ENCODE measurements at regions not wholly inside any gene's neighbourhood (a gene's known extent, or its start where the extent isn't known, plus 50 kb on each side); places are given as distances from the start of the nearest gene placed in this dataset.
"Not testable (repeated sequence)": the region's sequence is repeated elsewhere in the genome, so short reads cannot be mapped to it uniquely, and the experiment has no call there.

DNA sequence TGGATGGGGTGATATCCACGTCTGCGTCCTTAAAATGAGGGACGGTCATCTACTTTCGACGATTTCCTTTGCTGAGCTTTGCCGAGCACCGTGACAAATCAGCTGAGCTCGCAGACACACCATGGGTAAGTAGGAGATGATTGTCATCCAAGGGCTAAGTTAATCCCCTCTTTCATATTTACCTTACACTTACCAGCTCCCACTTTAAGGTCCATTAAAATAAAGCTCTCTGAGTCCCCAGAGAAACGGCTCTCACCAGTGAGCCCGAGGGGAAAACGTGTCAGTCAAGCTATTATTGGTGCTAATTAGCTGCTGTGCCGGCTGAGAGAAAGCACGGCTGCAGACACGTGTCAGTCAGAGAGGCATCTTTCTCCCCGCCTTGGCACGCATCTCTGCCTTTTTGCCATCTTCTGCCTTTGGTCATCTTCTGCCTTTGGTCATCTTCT lies 72.2 kb downstream of the CRLF2 start:
- DNase-seq = no peak

DNA sequence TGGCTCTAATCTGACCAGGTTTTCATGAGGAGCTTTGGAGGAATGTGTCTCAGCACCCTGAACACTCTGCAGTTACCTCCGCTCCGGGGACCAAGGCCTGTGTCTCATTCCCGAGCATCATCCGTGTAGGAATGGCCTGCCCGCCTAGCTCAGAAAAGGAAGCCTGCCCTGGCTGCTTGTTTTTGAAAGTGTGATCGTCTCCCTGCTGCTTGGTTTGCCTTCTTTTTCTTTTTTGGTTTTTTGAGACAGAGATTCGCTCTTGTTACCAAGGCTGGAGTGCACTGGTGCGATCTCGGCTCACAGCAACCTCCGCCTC lies 73.3 kb downstream of the CRLF2 start:
- no peak for DNase-seq

GRCh38 chrX:1138476-1139184 lies 73.8 kb downstream of the CRLF2 start:
- DNase-seq = no peak

DNA sequence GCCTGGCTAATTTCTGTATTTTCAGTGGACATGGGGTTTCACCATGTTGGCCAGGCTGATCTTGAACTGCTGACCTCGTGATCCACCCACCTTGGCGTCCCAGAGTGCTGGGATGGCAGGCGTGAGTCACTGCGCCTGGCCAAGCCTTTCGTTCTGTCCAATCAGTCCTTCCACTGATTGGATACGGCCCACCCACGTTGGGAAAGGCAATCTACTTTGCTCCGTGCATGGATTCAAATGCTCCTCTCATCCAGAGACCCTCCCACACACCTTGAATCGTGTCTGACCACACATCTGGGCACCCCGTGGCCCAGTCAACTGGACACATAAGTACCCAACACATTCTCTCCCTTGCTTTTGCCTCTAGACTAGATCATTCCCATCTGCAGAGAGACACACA lies 74.9 kb downstream of the CRLF2 start:
- no peak for DNase-seq

DNA sequence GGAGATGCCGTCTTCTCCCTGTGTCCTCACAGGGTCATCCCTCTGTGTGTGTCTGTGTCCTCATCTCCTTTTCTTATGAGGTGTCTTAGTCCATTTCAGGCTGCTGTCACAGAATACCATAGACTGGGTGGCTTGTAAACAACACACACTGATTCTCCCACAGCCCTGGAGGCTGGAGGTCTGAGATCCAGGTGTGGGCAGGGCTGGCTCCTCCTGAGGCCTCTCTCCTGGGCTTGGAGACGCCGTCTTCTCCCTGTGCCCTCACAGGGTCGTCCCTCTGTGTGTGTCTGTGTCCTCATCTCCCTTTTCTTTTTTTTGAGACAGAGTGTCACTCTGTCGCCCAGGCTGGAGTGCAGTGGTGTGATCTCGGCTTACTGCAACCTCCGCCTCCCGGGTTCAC lies 75.9 kb downstream of the CRLF2 start:
- DNase-seq = not testable (repeated sequence)

GRCh38 chrX:1134976-1135375 lies 77.5 kb downstream of the CRLF2 start:
- no peak for DNase-seq

GRCh38 chrX:1134156-1134555 lies 78.3 kb downstream of the CRLF2 start:
- DNase-seq = no peak

DNA sequence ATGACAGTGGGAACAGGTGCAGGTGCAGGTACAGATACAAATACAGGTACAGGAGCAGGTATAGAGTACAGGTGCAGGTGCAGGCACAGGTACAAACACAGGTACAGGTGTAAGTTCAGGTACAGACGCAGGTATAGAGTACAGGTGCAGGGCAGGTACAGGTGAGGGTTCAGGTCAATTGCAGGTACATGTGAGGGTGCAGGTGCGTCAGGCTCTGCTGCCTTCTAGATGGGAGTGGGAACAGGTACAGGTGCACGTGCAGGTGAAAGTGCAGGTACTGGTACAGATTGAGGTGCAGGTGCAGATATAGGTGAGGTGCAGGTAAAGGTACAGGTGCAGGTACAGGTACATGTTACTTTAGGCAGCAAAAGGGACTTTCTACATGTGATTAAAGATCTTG lies 85.7 kb downstream of the CRLF2 start:
- DNase-seq = no peak

DNA sequence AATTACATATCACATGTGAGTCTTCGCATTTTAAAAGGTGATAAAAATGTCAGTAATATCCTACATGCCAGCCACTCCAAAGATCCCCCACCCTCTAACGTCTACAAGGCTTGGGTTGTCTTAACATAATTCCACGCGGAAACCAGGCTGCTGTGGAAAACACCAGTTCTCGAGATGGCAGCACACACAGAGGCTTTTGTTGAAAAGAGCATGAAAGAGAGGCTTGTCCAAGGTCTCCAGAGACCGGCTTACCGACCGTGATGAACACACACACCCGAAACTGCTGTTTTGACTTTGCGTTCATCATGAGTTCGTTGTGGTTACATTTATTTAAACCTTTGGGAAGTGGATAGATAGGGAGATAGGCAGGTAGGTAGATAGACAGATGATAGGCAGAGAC lies 87.9 kb downstream of the CRLF2 start:
- no peak for DNase-seq

DNA sequence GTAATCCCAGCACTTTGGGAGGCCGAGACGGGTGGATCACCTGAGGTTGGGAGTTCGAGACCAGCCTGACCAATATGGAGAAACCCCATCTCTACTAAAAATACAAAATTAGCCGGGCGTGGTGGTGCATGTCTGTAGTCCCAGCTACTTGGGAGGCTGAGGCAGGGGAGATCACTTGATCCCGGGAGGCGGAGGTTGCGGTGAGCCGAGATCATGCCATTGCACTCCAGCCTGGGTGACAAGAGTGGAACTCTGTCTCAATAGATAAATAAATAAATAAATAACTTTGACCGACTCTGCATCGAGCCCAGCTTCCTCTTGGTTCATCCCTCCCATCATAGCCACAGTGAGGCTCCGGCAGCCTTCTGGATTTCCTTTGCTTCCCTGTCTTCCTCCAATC lies 89.6 kb downstream of the CRLF2 start:
- not testable (repeated sequence) for DNase-seq

DNA sequence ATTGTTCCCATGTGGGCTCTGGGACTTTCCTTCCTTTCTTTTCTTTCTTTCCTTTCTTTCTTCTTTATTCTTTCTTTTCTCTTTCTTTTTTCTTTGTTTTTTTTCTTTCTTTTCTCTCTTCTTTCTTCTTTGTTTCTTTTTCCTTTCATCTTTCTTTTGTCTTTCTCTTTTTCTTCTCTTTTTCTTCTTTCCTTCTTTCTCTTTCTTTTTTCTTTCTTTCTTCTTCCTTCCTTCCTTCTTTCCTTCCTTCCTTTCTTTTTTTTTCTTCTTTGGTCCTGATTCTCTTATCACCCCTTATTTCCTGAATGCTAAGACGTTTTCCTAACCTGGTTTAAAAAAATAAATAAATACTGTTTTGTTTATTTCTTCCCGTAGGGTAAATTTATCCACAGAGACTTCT lies 93.2 kb downstream of the CRLF2 start:
- no peak for DNase-seq

DNA sequence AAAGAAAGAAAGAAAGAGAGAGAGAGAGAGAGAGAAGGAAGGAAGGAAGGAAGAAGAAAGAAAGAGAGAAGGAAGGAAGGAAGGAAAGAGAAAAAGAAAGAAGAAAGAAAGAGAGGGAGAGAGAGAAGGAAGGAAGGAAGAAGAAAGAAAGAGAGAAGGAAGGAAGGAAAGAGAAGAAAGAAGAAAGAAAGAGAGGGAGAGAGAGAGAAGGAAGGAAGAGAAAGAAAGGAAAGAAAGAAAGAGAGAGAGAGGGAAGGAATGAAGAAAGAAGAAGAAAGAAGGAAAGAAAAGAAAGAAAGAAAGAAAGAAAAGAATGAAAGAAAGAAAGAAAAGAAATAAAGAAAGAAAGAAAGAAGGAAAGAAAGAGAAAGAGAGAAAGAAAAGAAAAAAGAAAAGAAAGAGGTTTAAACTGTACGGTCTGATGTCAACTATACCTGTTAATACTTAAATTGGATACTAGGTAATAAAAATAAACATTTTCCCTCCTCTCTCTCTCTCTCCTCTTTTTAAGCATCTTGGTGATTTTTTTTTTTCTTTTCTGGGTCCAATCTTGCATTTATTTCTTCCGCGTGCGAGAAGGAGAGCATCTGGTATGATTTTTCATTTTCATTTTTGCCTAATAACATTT lies 93.8 kb downstream of the CRLF2 start:
- DNase-seq = no peak

DNA sequence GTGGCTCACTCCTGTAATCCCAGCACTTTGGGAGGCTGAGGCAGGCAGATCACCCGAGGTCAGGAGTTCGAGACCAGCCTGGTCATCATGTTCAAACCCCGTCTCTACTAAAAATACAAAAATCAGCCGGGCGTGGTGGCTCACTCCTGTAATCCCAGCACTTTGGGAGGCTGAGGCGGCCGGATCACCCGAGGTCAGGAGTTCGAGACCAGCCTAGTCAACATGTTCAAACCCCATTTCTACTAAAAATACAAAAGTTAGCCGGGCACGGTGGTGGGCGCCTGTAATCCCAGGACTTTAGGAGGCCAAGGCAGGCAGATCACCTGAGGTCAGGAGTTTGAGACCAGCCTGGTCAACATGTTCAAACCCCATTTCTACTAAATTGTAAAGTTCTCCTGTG lies 97.0 kb downstream of the CRLF2 start:
- not testable (repeated sequence) for DNase-seq

GRCh38 chrX:1112321-1112720 lies 100.1 kb downstream of the CRLF2 start:
- DNase-seq = no peak

- no peak for DNase-seq
These were observed 100.7 kb downstream of the CRLF2 start for GRCh38 chrX:1111601-1112300.

DNA sequence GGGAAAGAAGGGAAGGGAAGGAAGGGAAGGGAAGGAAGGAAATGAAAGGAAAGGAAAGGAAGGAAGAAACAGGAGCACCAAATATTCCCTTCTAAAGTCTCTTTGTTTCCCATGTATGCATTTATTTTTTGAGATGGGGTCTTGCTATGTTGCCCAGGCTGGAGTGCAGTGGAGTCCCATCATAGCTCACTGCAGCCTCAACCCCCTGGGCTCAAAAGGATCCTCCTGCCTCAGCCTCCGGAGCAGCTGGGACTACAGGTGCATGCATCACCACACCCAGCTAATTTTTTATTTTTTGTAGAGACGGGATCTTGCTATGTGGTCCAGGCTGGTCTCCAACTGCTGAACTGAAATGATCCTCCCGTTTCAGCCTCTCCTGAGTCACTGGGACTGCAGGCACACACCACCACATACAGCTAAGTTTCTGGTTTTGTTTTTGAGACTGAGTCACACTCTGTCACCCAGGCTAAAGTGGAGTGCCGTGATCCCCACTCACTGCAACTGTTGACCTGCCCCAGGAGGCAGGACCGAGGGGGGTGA lies 102.8 kb downstream of the CRLF2 start:
- no peak for DNase-seq

DNA sequence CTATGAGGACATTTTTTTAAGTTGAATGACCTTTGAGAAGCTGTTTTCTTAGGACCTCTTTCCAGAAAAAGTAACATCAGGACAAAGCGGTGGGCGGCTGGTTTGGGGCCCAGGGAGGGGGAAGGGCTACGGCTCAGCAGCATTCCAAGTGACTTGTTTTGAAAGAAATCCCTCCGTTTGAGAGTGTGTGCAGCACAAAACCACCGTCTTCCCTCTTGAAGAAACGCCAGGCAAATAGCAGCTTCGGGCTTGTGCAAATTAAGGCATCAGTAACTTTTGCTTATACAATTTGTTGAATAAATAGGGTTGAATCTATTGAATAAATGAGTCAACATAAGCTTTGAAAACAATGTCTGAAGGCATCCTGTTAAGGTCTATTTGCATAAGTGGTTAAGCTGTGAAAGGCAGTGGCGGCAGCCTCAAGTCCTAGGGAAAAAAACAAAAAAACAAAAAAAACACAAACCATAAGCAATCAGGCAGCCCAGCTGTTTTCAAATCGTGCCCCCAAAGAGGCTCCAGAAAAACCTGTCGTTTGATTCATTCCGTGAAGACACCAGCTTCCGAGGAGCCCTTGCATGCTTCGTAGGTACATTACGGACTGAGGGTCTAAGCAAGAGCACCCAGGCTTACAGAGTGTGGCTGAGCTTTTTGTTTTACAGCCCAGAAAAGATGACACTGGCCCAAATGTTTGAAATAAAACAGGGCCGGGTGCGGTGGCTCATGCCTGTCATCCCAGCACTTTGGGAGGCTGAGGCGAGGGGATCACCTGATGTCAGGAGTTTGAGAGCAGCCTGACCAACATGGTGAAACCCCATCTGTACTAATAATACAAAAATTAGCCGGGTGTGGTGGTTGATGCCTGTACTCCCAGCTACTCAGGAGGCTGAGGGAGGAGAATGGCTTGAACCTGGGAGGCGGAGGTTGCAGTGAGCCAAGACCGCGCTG lies 103.7 kb downstream of the CRLF2 start:
- DNase-seq = no peak

GRCh38 chrX:1106478-1107210 lies 105.8 kb downstream of the CRLF2 start:
- DNase-seq = no peak

- no peak for DNase-seq
These were observed 106.6 kb downstream of the CRLF2 start for GRCh38 chrX:1105671-1106419.

DNA sequence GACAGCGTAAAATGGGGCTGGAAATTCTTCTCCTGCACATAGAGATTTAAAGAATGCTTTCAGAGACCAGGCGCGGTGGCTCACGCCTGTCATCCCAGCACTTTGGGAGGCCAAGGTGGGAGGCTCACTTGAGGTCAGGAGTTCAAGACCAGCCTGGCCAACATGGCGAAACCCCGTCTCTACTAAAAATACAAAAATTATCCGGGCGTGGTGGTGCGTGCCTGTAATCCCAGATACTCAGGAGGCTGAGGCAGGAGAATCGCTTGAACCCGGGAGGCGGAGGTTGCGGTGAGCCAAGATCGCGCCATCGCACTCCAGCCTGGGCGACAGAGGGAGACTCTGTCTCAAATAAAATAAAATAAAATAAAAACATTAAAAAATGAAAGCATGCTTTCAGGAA lies 107.4 kb downstream of the CRLF2 start:
- DNase-seq = not testable (repeated sequence)

GRCh38 chrX:1103360-1103759 lies 109.1 kb downstream of the CRLF2 start:
- no peak for DNase-seq
